Neural progenitor cell (in vitro differentiated cells): ENCODE measurements at regions not wholly inside any gene's neighbourhood (a gene's known extent, or its start where the extent isn't known, plus 50 kb on each side); places are given as distances from the start of the nearest gene placed in this dataset.

Experiments
- DNase-seq: peaks from one replicate; pipeline ENCODE4 v3.0.0-alpha.2; 2016; ENCODE audit warnings: low spot score
- H2AFZ ChIP-seq: fragments of 200-600 bp; sonication (generic); replicated peaks from 2 replicates; pipeline ENCODE4 v1.6.1; 2016; ENCODE audit warnings: antibody characterized with exemption
- H3F3A ChIP-seq: fragments of 200-600 bp; sonication (generic); 2 replicates; pipeline ENCODE4 v1.6.1; 2016; ENCODE audit warnings: antibody characterized with exemption, low read depth
- H3K27ac ChIP-seq: fragments of 200-600 bp; sonication (generic); 2 replicates; pipeline ENCODE4 v1.5.1; 2016; ENCODE audit warnings: mild to moderate bottlenecking
- H3K27me3 ChIP-seq: fragments of 200-600 bp; sonication (generic); 2 replicates; pipeline ENCODE4 v1.6.1; 2016; ENCODE audit warnings: mild to moderate bottlenecking, moderate library complexity
- H3K36me3 ChIP-seq: fragments of 200-600 bp; sonication (generic); 2 replicates; pipeline ENCODE4 v1.5.1; 2016
- H3K4me1 ChIP-seq: fragments of 200-600 bp; sonication (generic); 2 replicates; pipeline ENCODE4 v1.6.1; 2016; ENCODE audit warnings: mixed run types
- H3K4me2 ChIP-seq: fragments of 200-600 bp; sonication (generic); 2 replicates; pipeline ENCODE4 v1.6.1; 2016
- H3K4me3 ChIP-seq: fragments of 200-600 bp; sonication (generic); 2 replicates; pipeline ENCODE4 v1.5.1; 2016
- H3K79me2 ChIP-seq: fragments of 200-600 bp; sonication (generic); 2 replicates; pipeline ENCODE4 v1.6.1; 2016; ENCODE audit warnings: low read depth
- H3K9ac ChIP-seq: fragments of 200-600 bp; sonication (generic); 2 replicates; pipeline ENCODE4 v1.6.1; 2016
- H3K9me3 ChIP-seq: fragments of 200-600 bp; sonication (generic); 2 replicates; pipeline ENCODE4 v1.5.1; 2016; ENCODE audit warnings: low read depth
- H4K20me1 ChIP-seq: fragments of 200-600 bp; sonication (generic); 2 replicates; pipeline ENCODE4 v1.6.1; 2016; ENCODE audit warnings: low read depth
- H3K27ac Mint-ChIP-seq: 3 replicates; pipeline ENCODE4 v1.8.0; 2021; ENCODE audit warnings: mixed read lengths
- H3K27me3 Mint-ChIP-seq: 2 replicates; pipeline ENCODE4 v1.8.0; 2022; ENCODE audit warnings: low read depth, mild to moderate bottlenecking, inconsistent platforms, moderate library complexity, mixed read lengths; ENCODE audit not compliant: insufficient read depth
- H3K36me3 Mint-ChIP-seq: 3 replicates; pipeline ENCODE4 v1.8.0; 2021; ENCODE audit warnings: mixed read lengths
- H3K4me1 Mint-ChIP-seq: 3 replicates; pipeline ENCODE4 v1.8.0; 2021; ENCODE audit warnings: mixed read lengths
- H3K4me3 Mint-ChIP-seq: 3 replicates; pipeline ENCODE4 v1.8.0; 2021; ENCODE audit warnings: mild to moderate bottlenecking, moderate library complexity, mixed read lengths
- H3K9me3 Mint-ChIP-seq: 3 replicates; pipeline ENCODE4 v1.8.0; 2020; ENCODE audit warnings: mixed read lengths
- EZH2 ChIP-seq: fragments of 200-600 bp; sonication (generic); IDR thresholded peaks from 2 replicates; pipeline ENCODE4 v1.6.1; 2017; ENCODE audit warnings: antibody characterized with exemption, mild to moderate bottlenecking, moderate library complexity
- EZH2phosphoT487 ChIP-seq: fragments of 200-600 bp; sonication (generic); IDR thresholded peaks from 2 replicates; pipeline ENCODE4 v1.6.1; 2017; ENCODE audit warnings: antibody characterized with exemption
- TF ChIP-seq, protein P1 (sequence below): fragments of 200-600 bp; sonication (generic); IDR thresholded peaks from 2 replicates; pipeline ENCODE4 v1.5.1; 2017; ENCODE audit warnings: antibody characterized with exemption, mild to moderate bottlenecking

DNA sequence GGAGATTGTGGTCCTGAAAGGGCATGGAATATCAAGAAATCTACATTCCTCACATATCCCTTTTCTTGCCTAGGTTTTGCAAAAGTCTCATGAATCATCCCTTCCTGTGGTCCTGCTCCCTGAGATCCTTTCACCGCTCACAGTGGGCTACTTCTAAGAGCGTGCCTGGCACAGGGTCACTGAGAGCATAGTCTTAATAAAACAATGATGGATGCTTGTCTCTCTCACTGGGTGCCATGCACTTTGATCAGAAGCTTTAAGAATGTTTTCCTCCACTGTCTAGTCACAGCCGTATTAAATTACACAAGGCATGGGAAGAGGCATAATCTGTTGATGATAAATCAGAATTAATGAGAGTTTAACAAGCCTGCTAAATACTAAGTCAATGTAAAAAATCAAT is 269.7 kb upstream of the ATP10A start:
- Histone ChIP-seq H4K20me1 (no peaks in the 10 kb centered on the region), H3K27ac (no peak overlapping the region), H3K9me3 (no peaks in the 10 kb centered on the region), H3K79me2 (no peaks in the 10 kb centered on the region), H3K4me1 (peaks cover 11% of the 10 kb centered on the region), H3K9ac (no peak overlapping the region), H3K4me3 (no peak overlapping the region), H2AFZ (no peak overlapping the region), H3K27me3 (peaks cover 49% of the 10 kb centered on the region), H3K36me3 (no peaks in the 10 kb centered on the region), H3K4me2 (no peak overlapping the region), H3F3A (no peaks in the 10 kb centered on the region)
- Mint-ChIP-seq H3K36me3 (no peaks in the 10 kb centered on the region), H3K27me3 (peaks cover 7% of the 10 kb centered on the region), H3K4me1 (peaks cover 13% of the 10 kb centered on the region), H3K9me3 (no peaks in the 10 kb centered on the region), H3K4me3 (no peak overlapping the region), H3K27ac (no peak overlapping the region)
- TF ChIP-seq, protein P1, sequence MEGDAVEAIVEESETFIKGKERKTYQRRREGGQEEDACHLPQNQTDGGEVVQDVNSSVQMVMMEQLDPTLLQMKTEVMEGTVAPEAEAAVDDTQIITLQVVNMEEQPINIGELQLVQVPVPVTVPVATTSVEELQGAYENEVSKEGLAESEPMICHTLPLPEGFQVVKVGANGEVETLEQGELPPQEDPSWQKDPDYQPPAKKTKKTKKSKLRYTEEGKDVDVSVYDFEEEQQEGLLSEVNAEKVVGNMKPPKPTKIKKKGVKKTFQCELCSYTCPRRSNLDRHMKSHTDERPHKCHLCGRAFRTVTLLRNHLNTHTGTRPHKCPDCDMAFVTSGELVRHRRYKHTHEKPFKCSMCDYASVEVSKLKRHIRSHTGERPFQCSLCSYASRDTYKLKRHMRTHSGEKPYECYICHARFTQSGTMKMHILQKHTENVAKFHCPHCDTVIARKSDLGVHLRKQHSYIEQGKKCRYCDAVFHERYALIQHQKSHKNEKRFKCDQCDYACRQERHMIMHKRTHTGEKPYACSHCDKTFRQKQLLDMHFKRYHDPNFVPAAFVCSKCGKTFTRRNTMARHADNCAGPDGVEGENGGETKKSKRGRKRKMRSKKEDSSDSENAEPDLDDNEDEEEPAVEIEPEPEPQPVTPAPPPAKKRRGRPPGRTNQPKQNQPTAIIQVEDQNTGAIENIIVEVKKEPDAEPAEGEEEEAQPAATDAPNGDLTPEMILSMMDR: no peak
- TF ChIP-seq EZH2 (no peak), EZH2phosphoT487 (no peak)
- DNase-seq: peak; percentile 37

DNA sequence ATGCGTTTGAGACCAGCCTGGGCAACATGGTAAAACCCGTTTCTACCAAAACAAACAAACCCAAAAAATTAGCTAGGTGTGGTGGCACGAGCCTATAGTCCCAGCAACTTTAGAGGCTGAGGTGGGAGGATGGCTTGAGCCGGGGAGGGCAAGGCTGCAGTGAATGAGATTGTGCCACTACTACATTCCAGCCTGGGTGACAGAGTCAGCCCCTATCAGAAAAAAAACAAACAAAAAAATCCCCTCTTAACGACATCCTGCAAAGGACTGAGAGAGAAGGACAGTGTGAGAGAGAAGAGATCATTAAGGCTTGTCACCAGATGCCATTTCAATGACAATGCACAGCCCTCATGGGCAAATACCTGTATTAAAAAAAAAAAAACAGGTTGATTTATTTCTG is 266.7 kb upstream of the ATP10A start:
- H3K27me3 Mint-ChIP-seq: peaks cover 4% of the 10 kb centered on the region
- H3K4me3 Mint-ChIP-seq: no peak overlapping the region
- H3K36me3 Mint-ChIP-seq: no peaks in the 10 kb centered on the region
- H3K9ac ChIP-seq: no peak overlapping the region
- H3K36me3 ChIP-seq: no peaks in the 10 kb centered on the region
- no peak overlapping the region for H3K27ac ChIP-seq
- H4K20me1 ChIP-seq: no peaks in the 10 kb centered on the region
- DNase-seq: no peak
- H3K4me3 ChIP-seq: no peak overlapping the region
- no peaks in the 10 kb centered on the region for H3K79me2 ChIP-seq
- H3F3A ChIP-seq: no peaks in the 10 kb centered on the region
- H3K4me1 ChIP-seq: peaks cover 11% of the 10 kb centered on the region
- peaks cover 48% of the 10 kb centered on the region for H3K27me3 ChIP-seq
- no peak for TF ChIP-seq EZH2phosphoT487
- TF ChIP-seq, protein P1: no peak
- no peak for TF ChIP-seq EZH2
- no peaks in the 10 kb centered on the region for H3K9me3 Mint-ChIP-seq
- H2AFZ ChIP-seq: no peak overlapping the region
- H3K27ac Mint-ChIP-seq: no peak overlapping the region
- peaks cover 13% of the 10 kb centered on the region for H3K4me1 Mint-ChIP-seq
- H3K4me2 ChIP-seq: no peak overlapping the region
- no peaks in the 10 kb centered on the region for H3K9me3 ChIP-seq

GRCh38 chr15:26128611-26129140 is 265.5 kb upstream of the ATP10A start:
- no peak overlapping the region for H3K9ac ChIP-seq
- H4K20me1 ChIP-seq: no peaks in the 10 kb centered on the region
- TF ChIP-seq, protein P1: no peak
- TF ChIP-seq EZH2phosphoT487 (no peak), EZH2 (no peak)
- Mint-ChIP-seq H3K4me1 (peaks cover 13% of the 10 kb centered on the region), H3K27ac (no peak overlapping the region), H3K36me3 (no peaks in the 10 kb centered on the region), H3K4me3 (no peak overlapping the region), H3K27me3 (no peaks in the 10 kb centered on the region), H3K9me3 (no peaks in the 10 kb centered on the region)
- peaks cover 11% of the 10 kb centered on the region for H3K4me1 ChIP-seq
- H3K36me3 ChIP-seq: no peaks in the 10 kb centered on the region
- DNase-seq: no peak
- H3K27ac ChIP-seq: no peak overlapping the region
- H3K4me2 ChIP-seq: no peak overlapping the region
- no peaks in the 10 kb centered on the region for H3K79me2 ChIP-seq
- no peak overlapping the region for H3K4me3 ChIP-seq
- no peaks in the 10 kb centered on the region for H3F3A ChIP-seq
- H3K27me3 ChIP-seq: peaks cover 36% of the 10 kb centered on the region
- no peaks in the 10 kb centered on the region for H3K9me3 ChIP-seq
- no peak overlapping the region for H2AFZ ChIP-seq
